Ovary (tissue), 7 donors: ENCODE measurements at regions not wholly inside any gene's neighbourhood (a gene's known extent, or its start where the extent isn't known, plus 50 kb on each side); places are given as distances from the start of the nearest gene placed in this dataset.
"Not testable (repeated sequence)": the region's sequence is repeated elsewhere in the genome, so short reads cannot be mapped to it uniquely, and the experiment has no call there.

Experiments used
- DNase-seq, 5 donors: peaks; one replicate each; pipeline ENCODE4 v3.0.0-alpha.2; 2019 to 2020
- H3K27ac ChIP-seq, 2 donors: fragments of 200-600 bp; one replicate each; pipeline versions ENCODE4 v1.5.1 to v1.8.0; 2019 to 2022
- H3K27me3 ChIP-seq: fragments of 200-600 bp; one replicate; pipeline ENCODE4 v1.8.0; 2022
- H3K36me3 ChIP-seq: fragments of 200-600 bp; sonication (generic); one replicate; pipeline ENCODE4 v1.5.1; 2019
- H3K4me1 ChIP-seq: one replicate; pipeline ENCODE4 v1.8.1; 2013; ENCODE audit warnings: mild to moderate bottlenecking, moderate library complexity; ENCODE audit not compliant: insufficient read depth
- H3K4me3 ChIP-seq: fragments of 200-600 bp; sonication (generic); one replicate; pipeline ENCODE4 v1.5.1; 2017
- H3K9me3 ChIP-seq, 2 donors: fragments of 200-600 bp in 1 of 2; sonication (generic) in 1 of 2; one replicate each; pipeline versions ENCODE4 v1.5.1 to v1.8.1; 2013 to 2019; ENCODE audit warnings: mild to moderate bottlenecking in 1 of 2, moderate library complexity in 1 of 2
- EP300 ChIP-seq: sonication (generic); formaldehyde crosslinking; IDR thresholded peaks from one replicate; pipeline ENCODE4 v1.6.1; 2017; ENCODE audit warnings: antibody characterized with exemption
- POLR2A ChIP-seq: fragments of 450-650 bp; IDR thresholded peaks from one replicate; pipeline ENCODE4 v1.6.1; 2017; ENCODE audit warnings: antibody characterized with exemption, mild to moderate bottlenecking, moderate library complexity
- WGBS, 3 donors: extraction: QIAGEN DNeasy Blood & Tissue Kit in 1 of 3; methylation state at CpG; one replicate each; pipeline versions ENCODE4 v1.1.5 to v1.1.7; 2013 to 2017; 5-methylcytosine and 5-hydroxymethylcytosine counted together
- intact Hi-C, 4 donors: fragments of 100-400 bp; cut with DNase I; formaldehyde crosslinking; loops; one replicate each; pipeline versions ENCODE4 v1.11.0 to v1.15.1; 2022 to 2023
- TF ChIP-seq, protein P1 (sequence below), 3 donors: fragments of 450-650 bp in 2 of 3; fragments of 200-600 bp in 1 of 3; IDR thresholded peaks; one replicate each; pipeline versions ENCODE4 v1.5.1 to v1.8.0; 2016 to 2022; ENCODE audit warnings: antibody characterized with exemption in 3 of 3, mild to moderate bottlenecking in 1 of 3
- donor health status: DM: no; HTN: no; CAD: no; lungs with moderate emphysema.
- donor health status: DM: no; HTN: no; CAD: no.
- donor health status: Bipolar disorder and iron deficiency.
- donor health status: DM: no; HTN: no; CAD: no.
- donor health status: DM: yes; HTN: yes; CAD: no.

DNA sequence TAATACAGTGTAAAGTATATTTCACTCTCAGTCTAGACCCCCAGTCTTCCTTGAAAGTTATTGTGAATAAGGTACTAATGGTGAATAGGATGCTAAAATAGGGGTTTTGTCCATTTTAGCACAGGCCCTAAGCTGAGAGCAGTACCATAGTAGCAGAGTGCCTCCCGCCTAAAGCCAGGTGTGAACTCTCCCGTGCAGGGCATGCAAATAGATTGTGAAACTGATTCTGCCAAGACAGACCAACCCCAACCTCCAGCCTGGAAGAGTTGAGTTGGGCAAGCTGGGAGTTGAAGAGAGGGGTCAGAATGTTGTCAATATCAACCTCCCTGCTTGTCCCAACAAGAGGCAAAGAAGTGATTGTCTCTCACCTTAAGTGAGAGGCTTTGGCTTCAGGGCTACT lies 97.4 kb upstream of the CYRIA start:
- DNase-seq = no peak
- intact Hi-C loops = no loop called here
- no peak overlapping the region for H3K27ac ChIP-seq
- TF ChIP-seq EP300 = no peak
- TF ChIP-seq POLR2A = no peak
- TF ChIP-seq, protein P1, sequence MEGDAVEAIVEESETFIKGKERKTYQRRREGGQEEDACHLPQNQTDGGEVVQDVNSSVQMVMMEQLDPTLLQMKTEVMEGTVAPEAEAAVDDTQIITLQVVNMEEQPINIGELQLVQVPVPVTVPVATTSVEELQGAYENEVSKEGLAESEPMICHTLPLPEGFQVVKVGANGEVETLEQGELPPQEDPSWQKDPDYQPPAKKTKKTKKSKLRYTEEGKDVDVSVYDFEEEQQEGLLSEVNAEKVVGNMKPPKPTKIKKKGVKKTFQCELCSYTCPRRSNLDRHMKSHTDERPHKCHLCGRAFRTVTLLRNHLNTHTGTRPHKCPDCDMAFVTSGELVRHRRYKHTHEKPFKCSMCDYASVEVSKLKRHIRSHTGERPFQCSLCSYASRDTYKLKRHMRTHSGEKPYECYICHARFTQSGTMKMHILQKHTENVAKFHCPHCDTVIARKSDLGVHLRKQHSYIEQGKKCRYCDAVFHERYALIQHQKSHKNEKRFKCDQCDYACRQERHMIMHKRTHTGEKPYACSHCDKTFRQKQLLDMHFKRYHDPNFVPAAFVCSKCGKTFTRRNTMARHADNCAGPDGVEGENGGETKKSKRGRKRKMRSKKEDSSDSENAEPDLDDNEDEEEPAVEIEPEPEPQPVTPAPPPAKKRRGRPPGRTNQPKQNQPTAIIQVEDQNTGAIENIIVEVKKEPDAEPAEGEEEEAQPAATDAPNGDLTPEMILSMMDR (IDR thresholded peaks at IDR 0.05) = no peak
- H3K27me3 ChIP-seq = no peaks in the 10 kb centered on the region
- no peak overlapping the region for H3K4me3 ChIP-seq
- H3K9me3 ChIP-seq = no peaks in the 10 kb centered on the region
- H3K4me1 ChIP-seq = peaks cover 5% of the 10 kb centered on the region
- WGBS, 3 donors = 74 to 85% (median 80%) methylated on average over 2 of the region's 2 CpGs
- H3K36me3 ChIP-seq = no peaks in the 10 kb centered on the region

GRCh38 chr2:16760426-16760825 lies 94.8 kb upstream of the CYRIA start:
- TF ChIP-seq, protein P1 (IDR thresholded peaks at IDR 0.05) = no peak
- TF ChIP-seq POLR2A (no peak), EP300 (no peak)
- WGBS, 3 donors = 4 to 26% (median 6%) methylated on average over 3 of the region's 3 CpGs
- intact Hi-C loops = no loop called here
- H3K27me3 ChIP-seq = no peaks in the 10 kb centered on the region
- H3K27ac ChIP-seq = no peak overlapping the region
- H3K4me1 ChIP-seq = peaks cover 14% of the 10 kb centered on the region
- DNase-seq = no peak
- H3K36me3 ChIP-seq = no peaks in the 10 kb centered on the region
- no peak overlapping the region for H3K4me3 ChIP-seq
- no peaks in the 10 kb centered on the region for H3K9me3 ChIP-seq

- Histone ChIP-seq H3K27ac (peak overlapping the region in 1 of 2 donors; percentile 76), H3K36me3 (no peaks in the 10 kb centered on the region), H3K4me1 (peaks cover 14% of the 10 kb centered on the region), H3K4me3 (no peak overlapping the region), H3K9me3 (no peaks in the 10 kb centered on the region), H3K27me3 (no peaks in the 10 kb centered on the region)
- TF ChIP-seq EP300 (no peak), POLR2A (no peak)
- TF ChIP-seq, protein P1 (IDR thresholded peaks at IDR 0.05) = peak; percentile 92 to 93 (median 93)
- intact Hi-C loops = loop anchor here (5.0 to 10.0 kb wide), 7 partner anchors 92 to 1122 kb away; partner anchors contain the start of genes MYCN (in 2 of the 4) and CYRIA (in 1 of the 4)
- WGBS, 3 donors = 10 to 13% (median 10%) methylated on average over 21 of the region's 21 CpGs
- DNase-seq = peak; percentile 81 to 91 (median 86)
These were observed 91.4 kb upstream of the CYRIA start for GRCh38 chr2:16756831-16757644.

DNA sequence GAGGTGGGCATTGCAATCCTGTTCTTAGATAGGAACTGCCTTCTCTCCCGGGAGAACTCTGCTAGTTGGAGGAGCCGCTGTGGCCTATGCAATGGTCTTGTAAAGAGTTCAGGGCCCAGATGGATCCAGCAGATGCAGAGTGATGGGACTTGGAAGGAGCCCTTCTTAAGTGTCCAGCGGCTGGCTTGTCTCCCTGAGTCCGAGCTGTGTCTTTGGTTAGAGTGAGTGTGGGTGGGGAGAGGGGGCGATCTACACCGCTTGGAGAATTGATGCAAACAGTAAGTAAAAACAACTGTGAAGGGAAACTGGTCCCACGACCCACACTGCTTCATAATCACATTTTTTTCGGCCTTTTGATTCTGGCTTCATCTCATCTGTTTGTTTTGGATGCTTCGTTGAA lies 89.8 kb upstream of the CYRIA start:
- TF ChIP-seq, protein P1 (IDR thresholded peaks at IDR 0.05) = no peak
- no peak for TF ChIP-seq POLR2A
- TF ChIP-seq EP300 = no peak
- Histone ChIP-seq H3K36me3 (no peaks in the 10 kb centered on the region), H3K4me1 (peaks cover 10% of the 10 kb centered on the region), H3K4me3 (no peak overlapping the region), H3K27me3 (no peaks in the 10 kb centered on the region), H3K27ac (no peak overlapping the region), H3K9me3 (no peaks in the 10 kb centered on the region)
- WGBS, 3 donors = 64 to 71% (median 67%) methylated on average over 9 of the region's 9 CpGs
- DNase-seq = no peak
- intact Hi-C loops = loop anchor here (5.0 to 10.0 kb wide), 7 partner anchors 91 to 1121 kb away; partner anchors contain the start of genes MYCN (in 2 of the 4) and CYRIA (in 1 of the 4)

GRCh38 chr2:16753025-16753424 lies 87.4 kb upstream of the CYRIA start:
- DNase-seq, H3K27me3 ChIP-seq, H3K4me3 ChIP-seq, H3K4me1 ChIP-seq, H3K9me3 ChIP-seq, H3K27ac ChIP-seq, H3K36me3 ChIP-seq: not testable (repeated sequence)
- 72 to 92% (median 91%) methylated on average over 1 of the region's 1 CpG for WGBS, 3 donors
- intact Hi-C loops = loop anchor here in 3 of 4 donors (5.0 to 10.0 kb wide), 4 partner anchors 88 to 1118 kb away; partner anchors contain the start of genes CYRIA (in 1 of the 3) and MYCN (in 1 of the 3)

DNA sequence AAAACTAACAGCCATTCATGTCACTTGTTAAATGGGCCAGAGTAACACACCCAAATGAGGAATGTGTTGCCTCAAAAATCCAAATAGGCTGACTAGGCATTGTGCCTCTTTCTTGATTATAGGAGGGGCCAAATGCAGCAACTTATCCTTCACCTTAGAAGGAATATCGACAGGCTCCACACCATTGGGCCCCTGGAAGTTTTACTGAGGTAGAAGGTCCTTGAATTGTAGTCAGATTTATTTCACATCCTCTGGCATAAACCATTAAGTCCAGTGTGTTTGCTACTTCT lies 85.2 kb upstream of the CYRIA start:
- 91 to 96% (median 92%) methylated on average over 1 of the region's 1 CpG for WGBS, 3 donors
- not testable (repeated sequence) for H3K36me3 ChIP-seq, DNase-seq, H3K9me3 ChIP-seq, H3K4me1 ChIP-seq, H3K27ac ChIP-seq, H3K4me3 ChIP-seq, H3K27me3 ChIP-seq
- intact Hi-C loops = loop anchor here in 3 of 4 donors (5.0 to 10.0 kb wide), 4 partner anchors 86 to 1116 kb away; partner anchors contain the start of genes CYRIA (in 1 of the 3) and MYCN (in 1 of the 3)
